Mucosa of descending colon (tissue), 3 donors: ENCODE measurements at regions not wholly inside any gene's neighbourhood (a gene's known extent, or its start where the extent isn't known, plus 50 kb on each side); places are given as distances from the start of the nearest gene placed in this dataset.

ENCODE experiments used
- ATAC-seq: fragments of 200-7000 bp; cut with Tn5 transposase; one replicate; pipeline ENCODE4 v1.9.1; 2020; ENCODE audit warnings: mild to moderate bottlenecking, moderate library complexity
- DNase-seq, 3 donors: peaks; one replicate each; pipeline ENCODE4 v3.0.0-alpha.2; 2020
- H3K36me3 ChIP-seq: fragments of 200-600 bp; one replicate; pipeline ENCODE4 v1.8.0; 2021; ENCODE audit warnings: low read depth, mild to moderate bottlenecking
- H3K4me1 ChIP-seq: fragments of 200-600 bp; one replicate; pipeline ENCODE4 v1.8.0; 2021; ENCODE audit warnings: low read depth, mild to moderate bottlenecking
- H3K4me3 ChIP-seq: fragments of 200-600 bp; one replicate; pipeline ENCODE4 v1.8.0; 2021; ENCODE audit warnings: mild to moderate bottlenecking
- H3K9me3 ChIP-seq: fragments of 200-600 bp; one replicate; pipeline ENCODE4 v1.8.0; 2021; ENCODE audit warnings: mild to moderate bottlenecking
- intact Hi-C, 2 donors: fragments of 100-400 bp; cut with DNase I in 1 of 2; cut with micrococcal nuclease in 1 of 2; formaldehyde crosslinking; loops; one replicate each; pipeline versions ENCODE4 v1.11.0 to v1.11.1; 2022; cut with DNase I, micrococcal nuclease
- TF ChIP-seq, protein P1 (sequence below): fragments of 200-600 bp; IDR thresholded peaks from one replicate; pipeline ENCODE4 v1.8.0; 2022; ENCODE audit warnings: antibody characterized with exemption, mild to moderate bottlenecking
- donor health status: DM: no; HTN: no; CAD: no; lungs with moderate emphysema.
- donor health status: DM: no; HTN: no; CAD: no.
- donor health status: DM: no; HTN: yes; CAD: no.

- TF ChIP-seq, protein P1, sequence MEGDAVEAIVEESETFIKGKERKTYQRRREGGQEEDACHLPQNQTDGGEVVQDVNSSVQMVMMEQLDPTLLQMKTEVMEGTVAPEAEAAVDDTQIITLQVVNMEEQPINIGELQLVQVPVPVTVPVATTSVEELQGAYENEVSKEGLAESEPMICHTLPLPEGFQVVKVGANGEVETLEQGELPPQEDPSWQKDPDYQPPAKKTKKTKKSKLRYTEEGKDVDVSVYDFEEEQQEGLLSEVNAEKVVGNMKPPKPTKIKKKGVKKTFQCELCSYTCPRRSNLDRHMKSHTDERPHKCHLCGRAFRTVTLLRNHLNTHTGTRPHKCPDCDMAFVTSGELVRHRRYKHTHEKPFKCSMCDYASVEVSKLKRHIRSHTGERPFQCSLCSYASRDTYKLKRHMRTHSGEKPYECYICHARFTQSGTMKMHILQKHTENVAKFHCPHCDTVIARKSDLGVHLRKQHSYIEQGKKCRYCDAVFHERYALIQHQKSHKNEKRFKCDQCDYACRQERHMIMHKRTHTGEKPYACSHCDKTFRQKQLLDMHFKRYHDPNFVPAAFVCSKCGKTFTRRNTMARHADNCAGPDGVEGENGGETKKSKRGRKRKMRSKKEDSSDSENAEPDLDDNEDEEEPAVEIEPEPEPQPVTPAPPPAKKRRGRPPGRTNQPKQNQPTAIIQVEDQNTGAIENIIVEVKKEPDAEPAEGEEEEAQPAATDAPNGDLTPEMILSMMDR = no peak
- Histone ChIP-seq H3K36me3 (no peaks in the 10 kb centered on the region), H3K9me3 (no peaks in the 10 kb centered on the region), H3K4me1 (no peaks in the 10 kb centered on the region), H3K4me3 (no peak overlapping the region)
- no peak for ATAC-seq
- intact Hi-C loops = no loop called here
- DNase-seq = no peak
Measured at GRCh38 chr1:219798283-219799030, 129.9 kb downstream of the SLC30A10 start.

DNA sequence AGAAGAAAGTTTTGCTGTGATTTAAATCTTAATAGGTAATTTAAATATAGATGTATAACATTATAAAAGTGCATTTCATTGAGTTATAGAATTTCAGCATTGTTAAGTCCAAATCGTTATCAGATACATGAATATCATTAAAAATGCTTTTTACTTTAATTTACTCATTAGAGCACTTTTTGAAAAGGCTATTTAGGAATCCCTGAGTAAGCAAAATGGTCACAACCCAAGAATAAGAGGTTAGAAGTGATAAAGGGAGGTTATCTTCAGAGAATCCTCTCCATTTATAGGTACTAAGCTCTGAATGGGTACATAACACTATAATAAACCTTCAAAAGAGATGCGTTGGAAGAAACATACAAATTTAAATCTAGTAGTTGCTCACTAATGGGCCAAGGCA lies 130.7 kb downstream of the SLC30A10 start:
- no peaks in the 10 kb centered on the region for H3K4me1 ChIP-seq
- TF ChIP-seq, protein P1 = no peak
- no peak overlapping the region for H3K4me3 ChIP-seq
- no peaks in the 10 kb centered on the region for H3K9me3 ChIP-seq
- ATAC-seq (no peak), DNase-seq (no peak)
- intact Hi-C loops = no loop called here
- H3K36me3 ChIP-seq = no peaks in the 10 kb centered on the region

DNA sequence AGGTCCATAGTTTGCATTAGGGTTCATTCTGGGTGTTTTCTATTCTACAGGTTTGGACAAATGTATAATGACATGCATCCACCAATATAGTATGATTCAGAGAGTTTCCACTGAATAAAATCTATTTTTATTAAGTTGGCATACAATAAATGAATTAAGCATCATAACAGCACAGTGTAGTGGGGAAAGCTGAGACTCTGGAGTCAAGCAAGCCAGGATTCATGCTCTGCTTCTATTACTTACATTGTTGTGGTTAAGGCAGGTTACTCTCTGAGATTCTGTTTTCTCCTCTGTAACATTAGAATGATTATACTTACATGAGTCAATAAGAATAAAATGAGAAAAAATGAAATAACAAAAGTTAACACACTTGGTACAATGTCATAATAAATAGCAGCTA lies 131.3 kb downstream of the SLC30A10 start:
- ATAC-seq = no peak
- Histone ChIP-seq H3K4me3 (no peak overlapping the region), H3K36me3 (no peaks in the 10 kb centered on the region), H3K4me1 (no peaks in the 10 kb centered on the region), H3K9me3 (no peaks in the 10 kb centered on the region)
- DNase-seq = no peak
- intact Hi-C loops = no loop called here
- TF ChIP-seq, protein P1 = no peak

GRCh38 chr1:219795363-219795917 lies 132.9 kb downstream of the SLC30A10 start:
- DNase-seq (no peak), ATAC-seq (no peak)
- Histone ChIP-seq H3K4me3 (no peak overlapping the region), H3K9me3 (no peaks in the 10 kb centered on the region), H3K36me3 (no peaks in the 10 kb centered on the region), H3K4me1 (no peaks in the 10 kb centered on the region)
- intact Hi-C loops = no loop called here
- TF ChIP-seq, protein P1 = no peak

DNA sequence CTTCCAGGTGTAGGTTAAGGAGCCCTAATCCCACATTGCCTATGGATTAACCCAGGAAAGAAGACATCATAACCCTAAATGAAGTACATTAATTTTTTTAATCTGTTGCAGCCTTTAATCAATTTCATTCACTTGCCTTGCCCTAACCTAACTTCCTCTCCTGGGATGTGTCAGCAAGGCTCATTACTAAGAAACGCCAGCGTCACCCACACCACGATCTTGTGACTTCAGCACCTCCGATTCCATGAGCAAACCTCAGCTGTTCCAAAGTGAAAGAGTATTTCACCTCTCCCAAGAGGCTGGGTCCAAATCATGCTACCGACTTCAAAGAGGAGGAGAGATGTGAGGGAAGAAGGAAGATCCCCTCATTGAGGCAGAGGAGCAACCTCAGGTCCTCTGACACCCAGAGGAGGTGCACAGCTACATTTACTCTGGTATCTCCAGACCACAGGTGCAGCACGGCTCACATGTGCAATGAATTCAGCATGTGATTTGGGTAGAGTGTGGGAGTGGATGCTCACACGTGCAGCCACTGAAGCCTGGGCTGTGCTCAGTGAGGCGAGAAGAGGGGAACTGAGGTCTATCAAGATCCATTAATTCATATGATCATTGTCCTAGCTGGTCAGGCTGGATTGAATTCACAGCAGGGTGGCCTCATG lies 134.1 kb downstream of the SLC30A10 start:
- ATAC-seq (no peak), DNase-seq (no peak)
- intact Hi-C loops = no loop called here
- Histone ChIP-seq H3K4me1 (no peaks in the 10 kb centered on the region), H3K9me3 (no peaks in the 10 kb centered on the region), H3K4me3 (no peak overlapping the region), H3K36me3 (no peaks in the 10 kb centered on the region)
- TF ChIP-seq, protein P1 = no peak
